Keratinocyte (primary cell): ENCODE measurements at regions not wholly inside any gene's neighbourhood (a gene's known extent, or its start where the extent isn't known, plus 50 kb on each side); places are given as distances from the start of the nearest gene placed in this dataset.

ENCODE experiments used
- DNase-seq: peaks from one replicate; pipeline ENCODE4 v3.0.0-alpha.2; 2011; ENCODE audit warnings: low read depth, missing footprints, low spot score
- FAIRE-seq: peaks from 2 replicates; lab custom pipeline; 2011; peaks lifted over from hg19 to GRCh38; lab: Jason Lieb, UNC
- H2AFZ ChIP-seq: 2 replicates; pipeline ENCODE4 v1.6.0; 2012; ENCODE audit warnings: low read length, control low read depth, inconsistent platforms; ENCODE audit not compliant: control insufficient read depth
- H3K27ac ChIP-seq: 2 replicates; pipeline ENCODE4 v1.5.1; 2011; ENCODE audit warnings: low read length; ENCODE audit not compliant: control insufficient read depth, insufficient read depth
- H3K27me3 ChIP-seq: 3 replicates; pipeline ENCODE4 v1.6.0; 2011; ENCODE audit warnings: low read length; ENCODE audit not compliant: control insufficient read depth, insufficient read depth; ENCODE audit errors: extremely low read depth
- H3K36me3 ChIP-seq, 2 experiments: 2 replicates in 1 of 2; 3 replicates in 1 of 2; pipeline ENCODE4 v1.5.1; 2011; ENCODE audit warnings: low read length in 2 of 2, mild to moderate bottlenecking in 1 of 2; ENCODE audit not compliant: control insufficient read depth in 2 of 2, insufficient read depth in 2 of 2; ENCODE audit errors: extremely low read depth in 1 of 2
- H3K4me1 ChIP-seq: 3 replicates; pipeline ENCODE4 v1.5.1; 2011; ENCODE audit warnings: low read length; ENCODE audit not compliant: control insufficient read depth, insufficient read depth; ENCODE audit errors: extremely low read depth
- H3K4me2 ChIP-seq: 3 replicates; pipeline ENCODE4 v1.6.0; 2011; ENCODE audit warnings: low read depth, low read length; ENCODE audit not compliant: control insufficient read depth, insufficient read depth; ENCODE audit errors: extremely low read depth
- H3K4me3 ChIP-seq, 3 experiments: fragments of 200-600 bp in 1 of 3; sonication (generic) in 1 of 3; 2 replicates in 2 of 3; 3 replicates in 1 of 3; pipeline ENCODE4 v1.5.1; 2011 to 2016; ENCODE audit warnings: low read length in 3 of 3, mild to moderate bottlenecking in 3 of 3, control low read depth in 2 of 3, inconsistent platforms in 1 of 3, low read depth in 1 of 3, mixed read lengths in 1 of 3, mixed run types in 1 of 3, moderate library complexity in 1 of 3; ENCODE audit not compliant: control insufficient read depth in 2 of 3, insufficient read depth in 2 of 3; ENCODE audit errors: extremely low read depth in 1 of 3
- H3K79me2 ChIP-seq: 2 replicates; pipeline ENCODE4 v1.6.0; 2012; ENCODE audit warnings: low read length; ENCODE audit not compliant: control insufficient read depth, insufficient read depth
- H3K9ac ChIP-seq: 3 replicates; pipeline ENCODE4 v1.6.0; 2011; ENCODE audit warnings: low read length; ENCODE audit not compliant: control insufficient read depth, insufficient read depth; ENCODE audit errors: extremely low read depth
- H3K9me1 ChIP-seq: 3 replicates; pipeline ENCODE4 v1.6.0; 2011; ENCODE audit warnings: low read length; ENCODE audit not compliant: control insufficient read depth, insufficient read depth; ENCODE audit errors: extremely low read depth
- H3K9me3 ChIP-seq: 2 replicates; pipeline ENCODE4 v1.5.1; 2012; ENCODE audit warnings: low read depth, low read length; ENCODE audit not compliant: control insufficient read depth
- H4K20me1 ChIP-seq: 3 replicates; pipeline ENCODE4 v1.6.0; 2011; ENCODE audit warnings: low read length; ENCODE audit not compliant: control insufficient read depth, insufficient read depth; ENCODE audit errors: extremely low read depth
- CTCF ChIP-seq, 3 experiments: IDR thresholded peaks in 1 of 3; conservative IDR thresholded peaks in 1 of 3; optimal IDR thresholded peaks in 1 of 3; 2 replicates in 2 of 3; 3 replicates in 1 of 3; pipeline versions ENCODE3 to v1.5.1; 2011; ENCODE audit warnings: low read length in 3 of 3, mild to moderate bottlenecking in 3 of 3, moderate library complexity in 2 of 3, control low read depth in 1 of 3, inconsistent platforms in 1 of 3; ENCODE audit not compliant: insufficient read depth in 2 of 3; ENCODE audit errors: extremely low read depth in 1 of 3
- EZH2 ChIP-seq: IDR thresholded peaks from one replicate; pipeline ENCODE4 v1.6.1; 2012; ENCODE audit warnings: inconsistent platforms, mild to moderate bottlenecking, low read length, moderate library complexity
- dilution Hi-C: fragments of 300-500 bp; cut with MboI; formaldehyde crosslinking; loops from one replicate; pipeline ENCODE4 v1.7.0; 2020; ENCODE audit warnings: low sequenced_read_pairs; ENCODE audit not compliant: extremely low pct_ligation_motif_present

DNA sequence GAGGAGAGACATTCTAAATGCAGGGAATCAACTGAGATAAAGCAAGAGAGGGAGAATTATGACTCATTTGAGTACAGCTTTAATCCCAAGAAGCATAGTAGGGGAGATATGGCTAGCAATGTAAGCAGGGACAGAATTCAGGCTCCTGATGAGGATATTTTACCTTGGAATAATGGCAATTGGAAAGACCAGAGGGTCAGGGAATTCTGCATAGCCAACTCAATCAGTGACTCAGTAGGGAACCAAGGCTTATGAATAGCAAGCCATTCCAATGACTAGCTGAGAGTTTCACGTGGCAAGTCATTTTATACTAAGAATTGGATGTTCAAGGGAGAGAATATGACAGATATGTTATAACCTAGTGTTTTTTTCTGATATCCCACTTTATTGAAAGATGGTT lies 563.8 kb upstream of the NETO1 start:
- Histone ChIP-seq H3K9ac (no peak overlapping the region), H3K4me3 (no peak overlapping the region), H3K4me1 (no peaks in the 10 kb centered on the region), H3K79me2 (no peaks in the 10 kb centered on the region), H2AFZ (no peak overlapping the region), H3K9me3 (no peaks in the 10 kb centered on the region), H3K36me3 (no peaks in the 10 kb centered on the region), H3K4me2 (no peak overlapping the region), H3K27ac (no peak overlapping the region), H3K9me1 (no peaks in the 10 kb centered on the region), H3K27me3 (no peaks in the 10 kb centered on the region), H4K20me1 (no peaks in the 10 kb centered on the region)
- dilution Hi-C loops, result no loop called here
- DNase-seq (no peak), FAIRE-seq (no peak)
- no peak for TF ChIP-seq EZH2

DNA sequence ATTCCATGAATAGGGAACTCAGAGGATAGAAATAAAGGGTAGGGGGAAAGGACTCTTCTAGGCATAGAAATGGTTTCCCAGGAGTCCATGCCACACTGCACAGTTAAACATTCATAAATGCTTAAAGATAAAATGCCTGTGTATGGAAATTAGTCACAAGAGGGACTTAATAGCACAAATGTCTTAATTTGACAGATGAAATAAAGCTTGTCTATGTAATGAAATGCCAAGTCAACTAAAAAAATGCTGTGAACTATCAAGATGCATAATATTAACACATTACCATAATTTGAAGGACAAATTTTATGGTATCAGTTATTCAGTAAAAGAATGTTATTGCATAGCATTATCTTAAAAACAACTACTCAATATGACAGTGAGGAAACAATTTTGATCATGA lies 553.2 kb upstream of the NETO1 start:
- H3K9ac ChIP-seq, result no peak overlapping the region
- H3K27me3 ChIP-seq, result no peaks in the 10 kb centered on the region
- dilution Hi-C loops, result no loop called here
- no peaks in the 10 kb centered on the region for H3K79me2 ChIP-seq
- no peaks in the 10 kb centered on the region for H3K9me3 ChIP-seq
- DNase-seq, result no peak
- FAIRE-seq, result no peak
- TF ChIP-seq CTCF (optimal IDR thresholded peaks at IDR 0.05 in 1 of 3, IDR thresholded peaks at IDR 0.05 in 1 of 3, conservative IDR thresholded peaks at IDR 0.05 in 1 of 3; ENCODE audit: extremely low read depth in 1 of 3, insufficient read depth in 2 of 3, low read length in 3 of 3), result no peak
- no peak overlapping the region for H3K27ac ChIP-seq
- no peak overlapping the region for H3K4me3 ChIP-seq
- H3K9me1 ChIP-seq, result no peaks in the 10 kb centered on the region
- H3K4me1 ChIP-seq, result no peaks in the 10 kb centered on the region
- H3K4me2 ChIP-seq, result no peak overlapping the region
- no peak overlapping the region for H2AFZ ChIP-seq
- no peaks in the 10 kb centered on the region for H4K20me1 ChIP-seq
- no peaks in the 10 kb centered on the region for H3K36me3 ChIP-seq

DNA sequence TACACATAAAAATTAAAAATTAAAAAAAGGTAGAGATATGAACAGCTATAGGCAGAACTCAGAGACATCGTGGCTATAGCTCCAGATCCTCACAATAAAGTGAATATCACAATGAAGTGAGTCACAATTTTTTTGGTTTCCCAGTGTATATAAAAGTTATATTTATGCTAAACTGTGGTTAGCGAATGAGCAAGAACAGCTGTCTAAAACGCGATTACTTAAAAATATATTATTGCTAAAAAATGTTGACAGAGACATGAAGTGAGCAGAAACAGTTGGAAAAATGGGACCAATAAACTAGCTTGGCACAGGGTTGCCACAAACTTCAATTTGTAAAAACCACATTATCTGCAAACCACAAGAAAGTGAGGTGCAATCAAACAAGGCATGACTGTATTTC lies 551.7 kb upstream of the NETO1 start:
- Histone ChIP-seq H4K20me1 (no peaks in the 10 kb centered on the region), H3K79me2 (no peaks in the 10 kb centered on the region), H3K9ac (no peak overlapping the region), H3K27me3 (no peaks in the 10 kb centered on the region), H3K27ac (no peak overlapping the region), H2AFZ (no peak overlapping the region), H3K4me3 (no peak overlapping the region), H3K9me3 (no peaks in the 10 kb centered on the region), H3K36me3 (no peaks in the 10 kb centered on the region), H3K4me1 (no peaks in the 10 kb centered on the region), H3K9me1 (no peaks in the 10 kb centered on the region), H3K4me2 (no peak overlapping the region)
- TF ChIP-seq EZH2, result no peak
- TF ChIP-seq CTCF (optimal IDR thresholded peaks at IDR 0.05 in 1 of 3, IDR thresholded peaks at IDR 0.05 in 1 of 3, conservative IDR thresholded peaks at IDR 0.05 in 1 of 3; ENCODE audit: extremely low read depth in 1 of 3, insufficient read depth in 2 of 3, low read length in 3 of 3), result no peak
- FAIRE-seq (no peak), DNase-seq (no peak)
- dilution Hi-C loops, result no loop called here
